ENCODE measurements at regions not wholly inside any gene's neighbourhood (a gene's known extent, or its start where the extent isn't known, plus 50 kb on each side); places are given as distances from the start of the nearest gene placed in this dataset.
"Not testable (repeated sequence)": the region's sequence is repeated elsewhere in the genome, so short reads cannot be mapped to it uniquely, and the experiment has no call there.

DNA sequence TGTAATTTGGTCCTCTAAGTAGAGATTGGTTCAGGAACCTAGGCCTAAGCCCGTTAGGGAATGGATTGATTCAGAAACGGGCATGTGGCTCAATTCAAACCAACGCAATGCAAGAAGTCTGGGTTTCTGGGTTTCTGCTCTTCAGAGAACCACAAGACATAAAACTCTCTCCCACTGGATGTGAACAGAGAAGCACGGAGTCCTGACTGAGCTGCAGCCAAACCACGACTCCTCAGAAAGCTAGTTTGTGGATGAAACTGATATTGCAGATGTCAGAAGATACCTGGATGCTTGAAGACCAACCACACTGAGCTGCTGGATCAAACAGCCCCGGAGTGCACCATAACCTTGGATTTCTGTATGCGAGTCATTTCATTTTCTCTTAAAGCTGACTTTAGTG is 50.0 kb downstream of the SOD2 start:
- no peak for FAIRE-seq
- DNase-seq (ENCODE audit: low spot score) = no peak

DNA sequence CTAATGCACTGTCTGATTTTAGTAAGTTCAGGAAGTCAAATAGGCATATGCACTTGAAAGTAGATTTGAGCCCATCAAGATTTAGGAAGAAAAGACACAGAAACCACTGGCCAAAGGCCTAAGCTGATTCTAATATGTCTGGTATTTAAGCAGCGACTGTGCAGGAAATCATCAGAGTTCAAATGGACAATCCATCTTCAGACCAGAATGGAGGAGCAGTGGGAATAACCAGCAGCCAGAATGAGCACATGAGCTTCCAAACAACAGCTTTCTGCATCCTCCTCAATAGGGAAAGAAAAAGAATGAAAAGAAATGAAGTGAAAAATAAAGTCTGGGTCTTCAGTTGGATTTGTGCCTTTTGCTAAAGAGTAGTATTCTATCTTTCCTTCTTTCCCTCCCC is 50.6 kb downstream of the SOD2 start:
- no peak for DNase-seq (ENCODE audit: low spot score)
- FAIRE-seq = no peak

DNA sequence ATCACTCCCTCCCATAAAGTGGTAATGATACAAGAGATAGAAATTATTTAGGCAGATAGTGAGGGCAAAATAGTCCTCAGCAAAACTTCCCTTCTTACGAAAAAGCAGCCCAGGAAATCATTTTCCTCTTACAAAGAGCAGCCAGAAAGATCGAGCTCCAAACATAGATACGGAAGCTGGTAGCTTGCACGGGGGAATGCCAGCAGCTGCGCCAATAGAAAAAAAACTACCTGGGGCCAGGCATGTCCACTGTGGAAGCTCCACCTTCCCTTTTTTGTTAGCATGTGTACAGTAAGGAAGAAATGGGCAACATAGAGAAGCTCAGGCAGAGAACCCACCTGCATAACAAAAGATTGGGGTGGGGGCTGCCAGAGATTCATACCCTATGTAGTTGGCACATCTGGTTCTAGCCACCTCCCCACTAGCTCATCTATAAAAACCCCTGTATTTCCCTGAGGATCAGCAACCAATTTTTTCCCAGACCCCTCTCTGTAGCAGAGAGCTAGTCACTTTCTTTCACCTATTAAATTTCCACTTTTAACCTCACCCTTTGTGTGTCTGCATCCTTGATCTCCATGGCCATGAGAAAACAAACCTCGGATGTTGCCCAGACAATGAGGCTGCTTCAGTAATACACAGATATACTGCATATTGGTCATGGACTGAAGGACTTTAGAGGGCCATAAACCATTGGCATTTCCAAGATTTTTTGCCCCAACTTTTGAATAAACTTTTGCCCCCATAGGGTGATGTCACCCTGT is 52.1 kb downstream of the SOD2 start:
- DNase-seq (ENCODE audit: low spot score) = no peak
- FAIRE-seq = no peak

DNA sequence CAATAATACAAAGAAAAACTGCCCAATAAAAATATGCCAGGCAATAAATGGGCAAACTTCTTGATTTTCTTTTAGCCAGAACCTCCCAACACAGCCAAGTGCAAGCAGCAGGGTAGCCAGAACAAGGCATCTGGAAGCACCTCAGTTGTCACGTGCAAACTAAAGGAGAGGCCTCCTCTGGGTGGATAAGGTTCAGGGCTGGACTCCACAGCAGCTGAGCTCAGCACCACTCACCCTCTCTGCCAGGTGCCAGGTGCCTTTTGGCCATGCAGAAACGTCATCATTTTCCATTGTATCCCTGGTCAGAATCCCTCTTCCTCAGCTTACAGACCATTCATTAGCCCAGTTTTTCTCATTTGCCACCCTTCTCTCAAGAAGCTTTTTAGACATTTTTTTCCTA is 52.7 kb downstream of the SOD2 start:
- FAIRE-seq (no peak), DNase-seq (ENCODE audit: low spot score) (no peak)

DNA sequence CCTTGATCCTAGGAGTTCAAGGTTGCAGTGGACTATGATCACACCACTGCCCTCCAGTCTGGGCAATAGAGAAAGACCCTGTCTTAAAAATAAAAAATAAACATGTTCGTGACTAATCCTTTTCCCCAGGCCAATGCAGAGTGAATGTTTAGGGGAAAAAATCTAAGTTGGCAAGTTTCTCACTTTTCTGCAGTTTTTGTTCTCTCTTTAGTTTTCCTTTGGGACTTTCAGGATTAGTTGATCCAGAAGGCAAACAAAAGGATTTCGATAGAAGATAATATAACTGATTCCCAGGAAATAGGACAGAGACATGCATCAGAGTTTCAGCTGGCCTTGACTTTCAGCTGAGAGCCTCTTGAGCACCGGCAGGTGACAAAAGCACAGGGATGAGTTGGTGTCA is 53.3 kb downstream of the SOD2 start:
- no peak for FAIRE-seq

DNA sequence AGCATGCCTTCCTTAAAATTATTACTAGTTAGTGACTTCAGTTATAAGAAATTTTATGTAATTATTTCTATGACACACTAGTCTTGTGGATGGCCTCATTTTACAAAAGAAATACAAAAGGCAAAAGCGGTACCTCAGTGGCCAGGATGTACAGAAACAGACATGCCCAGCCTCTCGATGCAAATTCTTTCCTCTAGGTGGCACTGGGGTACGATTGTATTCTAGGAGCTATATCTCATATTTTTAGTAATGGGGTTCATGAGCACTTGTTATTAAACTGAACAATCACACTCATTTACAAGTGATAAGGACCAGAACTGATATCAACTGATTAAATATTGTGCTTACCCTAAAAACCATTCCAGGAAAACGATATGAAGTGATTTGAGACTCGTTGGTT is 59.8 kb downstream of the SOD2 start:
- FAIRE-seq (no peak), DNase-seq (ENCODE audit: low spot score) (no peak)

More for the DNA sequence above, 53.3 kb downstream of the SOD2 start:
- no peak for DNase-seq (ENCODE audit: low spot score)

DNA sequence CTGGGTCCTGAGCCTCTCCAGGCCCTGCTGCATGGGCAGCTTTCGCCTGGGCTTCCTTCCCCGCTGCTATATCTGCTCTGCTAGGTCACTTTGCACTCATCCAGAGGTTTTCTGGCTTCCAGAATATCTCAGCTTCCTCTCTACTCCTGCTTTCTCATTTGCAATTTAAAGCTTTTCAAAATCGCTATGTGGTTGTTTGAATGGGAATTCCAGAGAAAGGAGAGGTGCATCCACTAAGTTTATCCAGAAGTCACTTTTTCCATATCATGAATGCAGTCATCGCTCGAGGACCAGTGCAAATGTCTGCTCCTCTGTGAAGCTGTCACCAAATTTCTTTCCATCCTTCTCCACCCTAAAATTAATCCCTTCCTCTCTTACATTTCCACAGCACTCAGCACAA is 61.2 kb downstream of the SOD2 start:
- DNase-seq (ENCODE audit: low spot score) (no peak), FAIRE-seq (no peak)

DNA sequence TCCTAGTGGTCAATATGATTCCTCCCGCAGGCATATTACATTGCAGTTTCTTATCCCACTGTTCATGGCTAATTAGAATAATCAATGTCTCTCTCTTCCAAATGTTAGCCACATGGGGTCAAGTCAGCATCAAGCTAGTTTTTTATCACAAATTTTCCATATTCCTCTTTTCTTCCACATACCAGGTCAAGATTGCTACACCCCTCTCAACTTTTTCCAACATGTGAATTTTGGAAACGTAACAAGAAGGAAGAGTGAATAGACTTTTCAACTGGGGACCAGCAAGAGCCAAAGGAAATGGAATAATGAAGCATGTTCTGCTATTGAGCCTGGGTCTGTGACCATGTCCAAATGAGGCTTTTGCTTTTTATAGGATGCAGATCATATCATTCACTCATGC is 65.1 kb downstream of the SOD2 start:
- DNase-seq (ENCODE audit: low spot score) (no peak), FAIRE-seq (no peak)

DNA sequence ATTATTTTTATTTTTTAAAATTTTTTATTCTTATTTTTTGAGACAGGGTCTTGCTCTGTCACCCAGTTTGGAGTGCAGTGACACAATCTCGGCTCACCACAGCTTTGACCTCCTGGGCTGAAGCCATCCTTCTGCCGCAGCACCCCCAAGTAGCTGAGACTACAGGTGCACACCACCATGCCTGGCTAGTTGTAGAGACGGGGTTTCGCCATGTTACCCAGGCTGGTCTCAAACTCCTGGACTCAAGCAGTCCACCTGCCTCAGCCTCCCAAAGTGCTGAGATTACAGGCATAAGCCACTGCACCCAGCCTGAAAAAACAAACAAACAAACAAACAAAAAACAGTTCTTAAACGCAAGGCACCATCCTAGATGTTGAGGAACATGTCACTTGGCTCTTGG is 66.5 kb downstream of the SOD2 start:
- FAIRE-seq; DNase-seq (ENCODE audit: low spot score): not testable (repeated sequence)

DNA sequence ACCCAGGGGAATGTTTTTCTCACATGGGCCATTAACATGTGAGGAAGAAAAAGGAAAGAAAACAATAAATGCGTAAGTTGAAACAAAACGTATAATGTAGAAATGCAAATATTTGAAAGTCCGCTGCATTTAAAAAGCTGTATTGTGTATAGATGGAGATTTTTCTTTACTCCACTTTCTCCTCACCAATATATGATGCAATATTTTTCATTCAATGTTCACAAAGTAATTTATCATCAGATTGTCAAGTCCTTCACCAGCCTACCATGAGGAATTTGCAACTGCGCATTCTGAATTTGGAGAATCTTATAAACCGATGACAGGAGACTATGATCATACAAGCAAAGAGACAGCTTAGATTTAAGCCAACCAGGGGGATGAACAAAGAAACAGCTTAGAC is 69.9 kb downstream of the SOD2 start:
- no peak for DNase-seq (ENCODE audit: low spot score)
- no peak for FAIRE-seq

DNA sequence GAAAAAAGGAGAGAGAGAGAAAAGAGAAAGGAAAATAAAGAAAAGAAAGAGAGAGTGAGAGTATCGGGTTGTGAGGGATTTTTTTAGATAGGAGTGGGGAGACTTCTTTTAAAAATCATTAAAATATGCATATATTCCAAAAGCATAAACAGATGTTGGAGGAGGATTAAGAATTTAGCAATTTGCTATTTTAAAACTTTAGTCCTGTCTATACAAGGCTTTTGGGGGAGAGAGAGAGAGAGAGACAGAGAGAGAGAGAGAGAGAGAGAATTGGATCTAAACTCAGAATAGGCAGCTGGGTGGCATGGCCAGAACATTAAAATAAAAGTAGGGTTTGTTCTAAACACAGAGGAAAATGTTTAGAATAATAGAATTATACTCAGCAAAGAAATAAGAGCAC is 72.1 kb downstream of the SOD2 start:
- DNase-seq (ENCODE audit: low spot score) (no peak), FAIRE-seq (no peak)

DNA sequence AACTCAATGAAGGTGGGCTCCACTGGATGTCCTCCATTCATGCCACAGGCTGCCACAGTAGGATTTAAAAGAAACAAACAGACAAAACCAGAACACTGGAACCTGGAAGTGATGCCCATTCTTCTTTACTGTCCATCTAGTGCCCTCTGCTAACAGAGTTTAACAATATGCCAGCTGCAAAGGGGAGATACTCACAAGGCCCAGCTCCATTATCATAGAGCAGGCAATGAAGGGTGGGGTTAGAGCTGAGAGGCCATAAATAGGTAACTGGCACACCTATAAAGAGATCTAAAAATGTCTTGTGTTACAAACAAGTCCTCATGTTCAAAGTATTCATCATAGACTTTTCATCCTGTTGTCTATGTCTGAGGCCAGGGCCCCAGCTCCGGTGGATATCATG is 75.6 kb downstream of the SOD2 start:
- DNase-seq (ENCODE audit: low spot score) (no peak), FAIRE-seq (no peak)

DNA sequence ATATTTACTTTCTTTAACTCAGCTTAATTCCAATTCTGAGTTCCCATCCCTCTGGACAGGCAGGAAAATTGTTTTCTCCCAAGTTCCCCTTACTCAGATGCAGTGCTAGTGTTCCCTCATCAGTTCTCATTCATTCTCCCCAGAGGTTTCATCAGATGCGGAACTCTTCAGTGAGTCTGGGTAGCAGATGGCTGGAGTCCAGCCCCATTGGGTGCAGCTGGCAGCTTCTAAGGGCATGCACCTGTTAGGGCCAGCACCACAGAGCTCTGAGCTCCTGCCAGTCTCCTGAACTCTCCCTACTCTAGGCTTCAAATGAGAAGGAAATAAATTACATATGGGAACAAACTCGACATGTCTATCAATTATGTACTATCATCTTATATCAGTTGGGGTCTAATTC is 76.6 kb downstream of the SOD2 start:
- FAIRE-seq (no peak), DNase-seq (ENCODE audit: low spot score) (no peak)

DNA sequence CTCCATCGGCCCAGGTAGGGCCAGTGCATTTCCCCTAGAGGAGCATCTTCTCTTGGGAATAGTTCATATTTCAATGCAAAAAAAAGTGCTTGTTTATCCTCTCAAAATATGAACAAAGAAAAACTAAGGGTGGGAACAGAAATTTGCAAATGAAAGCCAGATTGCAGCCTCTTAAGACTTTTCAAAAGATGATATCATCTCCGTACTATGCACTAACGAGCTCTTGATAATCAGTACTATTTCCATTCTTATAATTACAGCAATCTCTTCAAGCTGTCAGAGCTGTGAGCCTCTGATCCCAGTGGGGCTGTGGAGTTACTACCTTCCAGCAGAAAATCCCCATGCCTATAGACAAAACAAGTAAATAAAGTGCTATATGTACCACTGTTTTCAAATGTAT is 77.1 kb downstream of the SOD2 start:
- FAIRE-seq (no peak), DNase-seq (ENCODE audit: low spot score) (no peak)

DNA sequence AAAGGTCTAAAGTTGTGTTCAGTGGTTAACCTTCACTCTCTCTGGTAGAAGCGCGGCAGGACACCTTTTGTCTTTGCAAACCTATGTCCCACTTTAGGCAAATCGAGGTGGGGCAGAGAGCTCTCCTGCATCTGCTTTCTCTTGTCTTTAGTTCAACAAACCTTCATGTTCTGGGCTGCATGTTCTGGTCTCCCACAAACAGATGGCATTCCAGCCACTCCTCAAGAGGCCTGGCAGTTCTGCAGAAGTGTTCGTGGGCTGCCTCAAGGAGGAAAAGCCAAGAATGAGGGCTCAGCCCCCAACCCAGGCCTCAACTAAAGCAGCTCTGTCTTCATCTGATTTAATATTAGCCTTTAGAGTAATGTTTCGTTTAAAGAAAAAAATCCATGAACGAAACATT is 82.2 kb downstream of the SOD2 start:
- no peak for FAIRE-seq

DNA sequence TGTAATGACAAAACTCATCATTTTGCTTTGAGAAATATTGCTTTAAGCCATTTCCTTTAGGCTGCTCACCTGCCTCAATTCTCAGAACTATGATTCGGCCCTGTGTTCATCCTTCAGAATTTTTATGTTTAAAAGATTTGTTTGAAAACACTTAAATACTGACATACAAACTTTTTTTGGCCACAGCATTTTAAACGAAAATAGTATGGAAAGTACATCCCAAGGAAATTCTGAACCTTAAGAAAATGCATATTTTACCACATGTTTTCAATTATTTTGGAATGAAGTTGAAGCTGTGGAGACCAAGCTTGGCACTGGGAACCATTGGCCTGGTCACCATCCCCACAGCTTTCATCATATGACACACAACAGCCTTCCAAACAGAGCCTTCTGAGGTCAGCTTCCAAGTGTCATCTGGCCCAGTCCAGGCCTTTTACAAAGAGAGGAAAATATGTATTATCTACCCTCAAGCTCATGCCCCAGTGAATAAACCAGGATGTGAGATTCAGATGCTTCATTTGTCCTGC is 83.3 kb downstream of the SOD2 start:
- FAIRE-seq (no peak), DNase-seq (ENCODE audit: low spot score) (no peak)

More for the DNA sequence above, 82.2 kb downstream of the SOD2 start:
- no peak for DNase-seq (ENCODE audit: low spot score)

DNA sequence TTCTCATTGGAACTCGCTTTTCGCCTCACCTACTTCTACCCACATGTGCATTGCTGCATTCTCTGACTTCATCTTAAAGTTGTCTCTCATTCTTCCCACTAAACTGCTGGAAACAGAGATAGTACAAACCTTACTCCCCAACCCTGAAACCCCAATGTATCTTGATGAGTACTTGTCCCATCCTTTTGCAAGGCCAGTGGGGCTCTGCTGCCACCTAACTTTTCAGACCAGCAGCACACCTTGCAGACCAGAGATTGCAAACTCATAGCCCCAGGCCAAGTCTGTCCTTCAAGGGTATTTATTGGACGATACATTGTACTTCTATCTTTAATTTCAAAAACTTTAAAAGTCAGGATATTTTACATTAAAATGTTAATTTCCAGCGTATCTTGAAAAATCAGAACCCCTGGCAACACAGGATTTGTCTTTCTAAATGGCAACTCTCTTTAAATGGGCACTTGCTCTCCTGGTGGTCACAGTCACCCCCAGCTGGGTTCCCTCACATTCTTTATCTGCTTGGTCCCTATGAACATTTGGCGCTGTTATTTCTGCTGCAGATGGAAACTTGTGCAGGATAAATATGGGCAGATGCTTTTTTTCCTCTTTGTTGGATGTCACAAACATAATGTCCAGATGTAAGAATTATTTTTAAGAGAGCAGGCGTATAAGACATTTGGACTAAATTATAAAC is 83.9 kb downstream of the SOD2 start:
- peak; percentile 13 for DNase-seq (ENCODE audit: low spot score)
- FAIRE-seq = no peak

DNA sequence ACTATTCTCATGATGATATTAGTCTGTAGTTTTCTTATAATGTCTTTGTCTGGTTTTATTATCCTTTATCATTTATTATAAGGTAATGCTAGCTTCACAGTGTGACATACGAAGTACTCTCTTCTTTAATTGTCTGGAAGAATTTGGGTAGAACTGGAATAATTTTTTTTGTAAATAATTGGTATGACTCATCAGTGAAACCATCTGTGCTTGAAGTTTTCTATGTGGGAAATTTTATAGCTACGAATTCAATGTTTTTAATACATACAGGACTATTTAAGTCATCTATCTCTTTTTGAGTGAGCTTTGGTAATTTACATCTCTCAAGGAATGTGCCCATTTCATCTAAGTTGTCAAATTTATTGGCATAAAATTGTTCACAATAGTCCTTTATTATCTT is 86.3 kb downstream of the SOD2 start:
- FAIRE-seq (no peak), DNase-seq (ENCODE audit: low spot score) (no peak)

DNA sequence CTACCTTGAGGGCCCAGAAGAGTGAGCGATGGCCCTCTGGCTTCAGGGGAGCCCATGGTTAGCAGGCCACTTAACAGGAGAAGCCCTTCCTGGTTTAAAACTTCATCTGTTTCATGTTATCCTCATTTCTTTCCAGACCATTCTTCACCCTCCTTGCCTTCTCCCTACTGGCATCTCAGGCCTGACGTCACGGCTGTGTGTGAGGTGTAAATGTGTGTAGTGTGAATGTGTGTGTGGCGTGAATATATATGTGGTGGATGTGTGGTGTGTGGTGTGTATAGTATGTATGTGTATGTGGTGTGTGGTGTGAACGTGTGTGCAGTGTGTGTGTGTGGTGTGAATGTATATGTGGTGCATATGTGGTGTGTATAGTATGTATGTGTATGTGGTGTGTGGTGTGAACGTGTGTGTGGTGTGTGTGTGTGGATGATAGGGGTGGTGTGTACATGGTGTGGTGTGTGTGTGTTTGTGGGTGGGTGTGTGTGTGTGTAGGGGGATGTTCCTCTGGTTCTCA is 88.5 kb downstream of the SOD2 start:
- DNase-seq (ENCODE audit: low spot score) (no peak), FAIRE-seq (no peak)

DNA sequence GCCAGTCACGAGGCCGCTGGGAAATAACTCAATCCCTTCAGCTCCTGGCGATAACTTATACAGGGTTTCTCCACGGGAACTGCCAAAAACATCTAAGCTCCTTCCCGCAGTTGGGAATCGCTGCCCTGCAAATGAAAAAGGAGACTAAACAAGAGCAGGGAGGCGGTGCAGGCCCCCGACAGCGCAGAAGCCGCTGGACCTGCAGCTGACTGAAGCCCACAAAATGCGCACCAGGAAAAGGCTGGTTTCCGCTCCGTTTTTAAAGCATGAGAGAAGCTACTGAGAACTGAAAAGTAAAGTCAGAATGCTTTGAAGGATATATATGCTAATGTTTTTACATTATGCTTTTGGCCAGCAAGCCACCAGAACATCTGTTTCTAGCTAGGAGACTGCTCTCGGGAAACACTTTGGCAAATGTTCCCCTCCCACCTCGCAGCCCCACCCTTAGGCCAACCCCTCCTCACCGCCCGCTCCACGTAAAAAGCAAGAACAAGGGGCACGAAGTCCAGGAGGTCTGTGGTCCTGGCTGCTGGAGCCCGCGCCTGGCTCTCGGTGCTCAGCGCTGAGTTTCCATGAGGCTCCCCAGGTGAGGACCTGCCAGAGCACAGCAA is 90.5 kb downstream of the SOD2 start:
- FAIRE-seq (no peak), DNase-seq (ENCODE audit: low spot score) (no peak)

DNA sequence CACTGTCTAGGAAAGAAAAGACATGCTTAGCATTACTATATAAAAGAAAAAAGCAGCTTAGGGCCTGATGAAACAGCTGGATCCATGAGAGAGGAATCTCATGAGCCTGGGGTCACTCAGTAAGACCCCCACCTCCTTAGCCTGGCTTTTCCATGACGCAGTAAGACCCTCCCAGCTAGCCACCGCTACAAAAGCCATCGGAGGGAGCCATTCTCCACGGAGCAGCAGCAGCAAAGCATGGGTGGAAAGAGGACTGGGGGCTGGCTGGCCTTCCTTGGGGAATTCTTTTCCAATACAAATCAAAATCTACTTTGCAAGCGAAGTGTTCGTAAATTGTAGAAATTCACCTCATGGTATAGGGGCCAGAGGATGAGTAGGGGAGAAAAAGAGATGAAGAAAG is 91.8 kb downstream of the SOD2 start:
- FAIRE-seq = no peak

DNA sequence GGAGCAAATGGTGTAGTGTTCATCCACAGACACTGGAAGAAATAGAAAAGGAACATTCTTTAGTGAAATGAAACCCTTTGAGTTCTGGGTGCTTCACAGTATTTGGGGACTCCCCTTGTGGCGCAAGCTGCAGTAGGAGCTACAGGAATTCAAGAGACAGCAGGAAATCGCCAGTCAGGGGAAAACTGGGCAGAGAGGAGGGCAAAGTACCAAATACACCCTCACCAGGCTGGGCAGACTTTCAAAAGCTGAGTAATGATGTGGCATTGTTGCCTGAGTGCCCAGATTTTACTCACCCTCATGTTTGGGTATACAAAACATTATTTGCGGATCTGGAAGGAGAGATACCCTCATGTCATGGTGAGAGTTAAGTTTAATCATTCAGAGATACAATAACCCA is 97.9 kb downstream of the SOD2 start:
- FAIRE-seq = peak; percentile 88
- DNase-seq (ENCODE audit: low spot score) = peak; percentile 82

More for the DNA sequence above, 91.8 kb downstream of the SOD2 start:
- no peak for DNase-seq (ENCODE audit: low spot score)

All from RCC 7860 (cell line).